Femur (tissue), 1 donor: ENCODE measurements at regions not wholly inside any gene's neighbourhood (a gene's known extent, or its start where the extent isn't known, plus 50 kb on each side); places are given as distances from the start of the nearest gene placed in this dataset.

Source experiments
- DNase-seq: peaks from one replicate; pipeline ENCODE4 v3.0.0-alpha.2; 2017

DNA sequence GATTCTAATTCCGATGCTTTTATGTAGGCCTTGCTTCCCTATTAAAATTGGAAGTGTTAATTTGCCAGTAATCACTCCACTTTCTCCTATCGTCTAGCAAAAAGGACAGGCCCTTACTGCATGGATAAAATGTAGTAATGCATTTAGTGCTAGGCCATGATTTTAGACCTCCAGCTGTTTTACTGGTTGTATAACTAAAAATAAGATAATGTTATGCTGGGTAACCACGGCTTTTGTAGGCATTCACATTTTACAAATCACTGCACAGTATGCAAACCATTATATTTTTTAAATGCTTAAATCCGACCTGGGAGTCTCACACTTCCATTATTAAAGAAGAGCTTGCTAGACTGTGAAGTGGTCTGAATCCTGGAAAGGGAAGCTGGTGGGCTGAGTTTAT lies 179.5 kb downstream of the TFAP2A start:
- no peak for DNase-seq

DNA sequence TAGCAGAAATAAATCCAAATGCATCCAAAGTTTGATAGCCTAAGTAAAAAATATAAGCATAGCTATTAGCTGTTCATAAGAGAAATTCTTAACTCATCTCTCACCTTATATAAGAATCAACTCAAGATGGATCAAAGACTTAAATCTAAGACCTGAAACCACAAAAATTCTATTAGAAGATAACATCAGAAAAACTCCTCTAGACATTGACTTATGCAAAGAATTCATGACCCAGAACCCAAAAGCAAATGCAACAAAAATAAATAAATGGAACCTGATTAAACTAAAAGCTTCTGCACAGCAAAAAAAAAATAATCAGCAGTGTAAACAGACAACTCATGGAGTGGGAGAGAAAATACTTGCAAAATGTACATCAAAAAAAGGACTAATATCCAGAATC lies 184.3 kb downstream of the TFAP2A start:
- no peak for DNase-seq

DNA sequence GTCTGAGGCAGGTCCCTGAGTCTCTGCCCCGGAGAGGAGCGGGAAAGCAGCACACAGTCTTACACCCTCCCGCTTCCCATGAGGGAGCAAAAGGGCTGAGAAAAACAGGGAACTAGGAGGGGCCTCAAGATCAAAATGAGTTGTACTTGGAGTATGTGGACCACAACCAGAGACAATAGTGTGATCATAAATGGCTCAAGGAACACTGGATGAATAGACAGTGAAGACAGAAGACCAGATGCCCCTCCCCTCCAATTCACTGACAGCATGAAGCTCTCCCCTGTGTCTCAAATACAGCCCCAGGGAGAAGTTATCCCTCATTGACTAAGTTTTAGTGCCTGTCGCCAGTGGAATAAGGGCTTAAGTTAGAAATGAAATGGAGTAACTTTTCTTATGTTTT lies 191.0 kb downstream of the TFAP2A start:
- DNase-seq = no peak

DNA sequence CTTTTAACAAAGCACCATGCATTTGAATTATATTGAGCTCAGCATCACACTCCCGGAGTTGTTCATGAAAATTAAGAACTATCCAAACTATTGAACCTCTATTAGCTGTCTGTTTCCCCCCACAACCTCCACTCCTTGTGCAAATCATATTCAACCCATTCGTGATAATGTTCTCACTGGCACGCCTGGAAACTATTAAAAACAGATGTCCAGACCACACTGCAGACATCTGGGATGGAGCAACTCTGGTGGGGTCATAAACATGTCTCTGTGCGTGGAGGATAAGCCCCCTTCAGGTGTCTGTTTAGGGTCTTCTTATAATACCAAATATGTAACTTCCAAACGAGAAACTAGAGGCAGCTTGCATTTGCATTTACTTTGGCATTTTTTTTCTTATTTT lies 193.7 kb downstream of the TFAP2A start:
- no peak for DNase-seq

DNA sequence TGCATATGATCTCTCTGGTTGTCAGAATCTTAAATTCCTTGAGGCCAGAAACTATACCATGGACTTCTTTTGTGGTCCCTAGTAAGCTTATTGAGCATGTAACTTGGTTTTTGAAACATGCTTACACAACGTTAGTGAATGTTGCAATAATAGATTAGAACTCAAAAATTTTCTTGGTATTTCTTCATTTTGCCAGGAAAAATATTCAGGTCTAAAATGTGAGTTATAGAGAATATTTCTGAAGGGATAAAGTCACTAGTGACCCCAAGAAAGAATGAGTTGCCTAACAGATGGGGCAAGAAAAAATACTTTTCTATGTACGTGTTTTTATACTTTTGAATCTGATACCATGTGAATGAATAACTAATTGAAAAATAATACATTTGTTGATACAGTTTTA lies 195.4 kb downstream of the TFAP2A start:
- DNase-seq = no peak

DNA sequence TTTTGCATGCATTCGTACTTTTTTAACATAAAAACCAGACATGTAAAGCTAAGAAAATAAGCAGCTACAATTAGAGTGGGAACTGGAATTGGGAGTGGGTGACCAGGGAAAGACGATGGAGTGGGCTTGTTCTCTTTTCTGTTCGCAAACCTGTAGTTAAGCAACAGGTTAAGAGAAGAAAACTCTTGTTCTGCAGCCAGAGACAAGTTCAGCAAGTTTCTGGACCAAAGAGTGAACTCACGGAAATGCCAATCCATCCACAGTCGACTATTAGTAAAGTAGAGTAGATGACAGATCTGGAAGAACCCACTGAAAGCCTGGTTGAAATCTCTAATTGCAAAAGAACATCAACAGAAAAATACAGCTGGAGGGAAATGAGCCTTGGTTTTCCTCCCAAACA lies 197.8 kb downstream of the TFAP2A start:
- no peak for DNase-seq

DNA sequence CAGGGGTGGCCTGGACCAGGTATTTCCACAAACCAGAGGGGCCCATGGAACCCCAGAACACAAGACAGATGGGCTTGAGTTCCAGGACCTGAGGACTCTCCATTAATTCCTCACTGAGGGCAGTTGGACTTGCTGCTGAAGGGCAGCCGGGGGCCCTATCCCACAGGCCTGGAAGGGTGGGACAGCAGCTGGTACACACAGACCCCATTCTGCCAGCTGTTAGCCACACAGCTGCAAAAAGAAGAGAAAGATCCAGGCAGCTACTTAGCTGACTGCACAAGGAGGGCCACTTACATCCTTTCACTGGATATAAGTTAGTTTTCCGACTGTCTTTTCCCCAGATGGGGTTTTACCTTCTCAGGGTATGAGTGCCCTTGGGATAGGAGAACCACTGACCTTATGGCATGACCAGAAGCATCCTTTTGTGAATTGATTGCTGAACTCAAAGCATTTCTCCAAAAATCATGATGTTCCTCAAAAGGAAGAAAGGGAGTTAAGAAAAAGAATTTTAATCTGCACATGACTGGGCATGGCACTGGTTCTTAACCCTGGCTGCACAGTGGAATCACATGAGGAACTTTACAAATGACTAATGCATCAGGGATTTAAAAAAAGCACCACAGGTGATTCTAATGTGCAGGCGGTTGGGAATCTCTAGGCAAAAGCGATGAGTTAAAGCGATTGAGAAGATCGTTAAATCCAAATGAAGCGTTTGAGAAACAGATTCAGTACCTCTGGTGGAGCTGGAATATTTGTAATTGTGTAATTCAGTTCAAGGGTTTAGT lies 199.4 kb downstream of the TFAP2A start:
- no peak for DNase-seq

DNA sequence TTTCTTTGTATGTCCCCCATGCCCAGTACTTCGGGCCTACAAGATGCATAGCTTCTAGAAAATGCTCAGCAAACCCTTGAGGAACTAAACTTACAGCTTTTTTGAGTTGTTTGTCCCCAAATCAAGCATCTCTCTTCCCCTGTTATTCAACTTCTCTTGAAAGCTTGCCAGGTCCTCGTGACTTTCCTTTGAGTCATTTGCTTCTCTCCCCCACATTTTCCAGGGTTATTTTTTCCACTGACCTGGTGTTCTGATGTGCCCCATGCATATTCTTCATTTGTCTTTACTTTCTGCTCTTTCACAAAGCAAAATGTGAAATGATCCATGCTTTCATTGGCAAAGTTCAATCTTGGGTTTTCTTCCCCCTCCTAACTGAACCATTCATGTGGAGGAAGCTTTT lies 204.8 kb downstream of the TFAP2A start:
- no peak for DNase-seq

DNA sequence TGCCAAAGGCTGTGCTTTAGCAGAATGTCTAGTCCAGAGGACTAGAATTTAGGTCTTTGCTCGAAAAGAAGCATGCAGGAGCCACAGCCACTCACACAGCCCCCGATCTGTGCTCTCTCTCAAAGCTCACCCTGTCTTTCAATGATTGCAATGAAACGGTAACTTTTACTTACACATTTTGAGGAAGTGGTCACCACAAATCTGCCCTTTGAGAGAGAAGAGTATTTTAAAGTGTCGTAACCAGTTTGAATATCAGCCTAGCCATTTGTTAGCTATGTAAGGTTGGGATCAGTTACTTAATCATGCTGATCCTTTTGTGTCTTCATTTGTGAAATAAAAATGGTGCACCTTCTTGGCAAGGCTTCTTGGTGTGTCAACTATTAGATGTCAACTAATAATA lies 209.0 kb downstream of the TFAP2A start:
- no peak for DNase-seq

DNA sequence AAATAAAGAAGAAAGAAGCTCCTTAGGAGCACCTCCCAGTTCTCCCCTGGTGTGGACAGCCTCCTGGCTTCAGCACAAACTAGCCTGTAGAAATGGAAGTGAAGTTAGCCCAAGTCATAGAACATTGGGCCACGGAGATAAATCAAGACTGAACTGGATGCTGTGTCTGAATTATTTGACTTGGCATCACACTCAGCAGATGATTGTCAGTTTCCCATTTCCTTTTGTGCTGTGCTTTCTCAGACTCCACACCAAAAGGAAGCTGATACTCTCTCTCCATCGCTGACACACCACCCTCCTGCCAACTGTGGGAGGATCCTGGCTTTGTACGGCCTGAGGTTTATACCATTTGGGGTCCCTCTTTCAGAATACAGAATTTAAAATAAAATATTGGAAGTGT lies 209.8 kb downstream of the TFAP2A start:
- peak; percentile 29 for DNase-seq

DNA sequence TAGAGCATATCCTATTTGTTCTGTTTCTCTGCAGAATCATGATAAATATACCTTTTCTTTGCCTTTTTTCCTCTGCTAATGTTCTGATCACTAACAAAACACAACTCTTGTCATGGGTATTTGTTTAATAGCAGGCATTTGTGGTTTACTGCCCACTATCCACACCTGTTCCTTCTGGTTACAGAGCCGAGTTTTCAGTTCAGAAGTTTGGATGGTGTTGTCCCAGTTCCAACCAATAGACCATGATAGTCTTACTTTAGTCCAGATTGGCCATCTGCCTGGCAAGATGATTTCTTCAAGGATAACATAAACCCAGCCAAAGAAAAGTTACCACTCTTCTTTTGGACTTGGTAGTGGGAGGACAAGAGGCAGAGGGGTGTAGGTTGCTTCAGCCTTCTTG lies 211.2 kb downstream of the TFAP2A start:
- no peak for DNase-seq

DNA sequence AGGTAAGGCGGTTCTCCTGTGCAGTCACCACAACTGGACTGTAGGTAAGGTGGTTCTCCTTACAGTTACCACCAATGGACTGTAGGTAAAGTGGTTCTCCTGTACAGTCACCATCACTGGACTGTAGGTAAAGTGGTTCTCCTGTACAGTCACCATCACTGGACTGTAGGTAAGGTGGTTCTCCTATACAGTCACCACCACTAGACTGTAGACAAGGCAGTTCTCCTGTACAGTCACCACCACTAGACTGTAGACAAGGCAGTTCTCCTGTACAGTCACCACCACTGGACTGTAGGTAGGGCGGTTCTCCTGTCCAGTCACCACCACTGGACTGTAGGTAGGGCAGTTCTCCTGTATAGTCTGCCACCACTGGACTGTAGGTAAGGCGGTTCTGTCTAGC lies 212.3 kb downstream of the TFAP2A start:
- DNase-seq = no peak

DNA sequence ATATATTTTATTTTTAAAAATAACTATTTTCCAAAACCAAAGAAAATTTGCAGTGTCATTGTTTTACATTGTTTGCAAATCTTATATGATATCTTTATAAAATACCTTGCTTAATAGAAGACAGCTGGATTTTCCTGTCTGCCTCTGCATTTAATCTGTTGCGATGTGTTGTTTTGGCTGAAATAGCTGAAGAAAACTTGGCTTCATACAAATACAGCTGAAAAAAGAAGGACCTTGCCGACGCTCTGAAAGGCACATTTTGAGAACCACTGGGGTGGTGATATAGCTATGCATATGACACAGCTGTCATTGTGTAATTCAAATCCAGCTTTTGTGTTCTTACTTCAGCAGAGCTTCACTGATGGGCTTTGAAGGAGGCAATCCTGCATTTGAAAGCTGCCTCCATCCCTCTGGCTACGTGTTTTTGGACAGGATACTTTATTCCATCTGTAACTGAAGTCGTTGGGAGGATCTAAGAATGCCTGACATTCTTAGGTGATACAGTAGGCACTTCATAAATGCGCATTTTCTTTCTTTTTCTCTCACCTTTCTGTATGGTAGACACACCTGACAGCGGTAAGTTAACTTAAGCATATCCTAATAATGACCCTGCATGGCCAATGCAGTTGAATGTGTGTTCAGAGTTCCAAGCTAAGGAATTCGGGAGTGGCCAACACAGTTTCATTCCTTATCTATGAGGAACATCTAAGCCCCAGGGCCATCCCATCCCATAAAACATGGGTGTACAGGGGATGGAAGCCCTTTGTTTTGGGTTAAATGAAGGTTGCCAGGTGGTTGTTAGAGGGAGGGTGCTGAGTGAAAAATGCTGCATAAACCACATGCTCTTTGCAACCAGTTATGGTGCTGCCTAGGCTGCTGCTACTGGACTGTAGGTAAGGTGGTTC lies 213.0 kb downstream of the TFAP2A start:
- DNase-seq = no peak

DNA sequence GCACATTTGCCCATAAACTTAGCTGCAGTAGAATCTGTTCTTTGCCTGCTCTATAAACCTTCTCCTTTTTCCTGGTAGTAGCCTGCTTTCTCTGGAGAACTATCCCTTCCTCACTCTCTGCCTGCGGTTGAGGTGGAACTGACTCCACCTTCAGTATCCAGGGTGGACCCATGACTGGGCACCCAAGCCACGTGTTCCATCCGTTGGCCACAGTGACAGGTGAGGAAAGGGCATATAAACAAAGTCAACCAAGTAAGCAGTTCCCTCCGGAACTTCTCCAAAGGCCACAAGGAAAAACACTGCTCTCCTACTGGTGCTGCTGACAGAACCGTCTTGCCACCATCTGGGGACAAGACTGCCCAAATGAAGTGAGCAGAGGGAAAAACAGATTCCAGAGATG lies 218.8 kb downstream of the TFAP2A start:
- DNase-seq = no peak

DNA sequence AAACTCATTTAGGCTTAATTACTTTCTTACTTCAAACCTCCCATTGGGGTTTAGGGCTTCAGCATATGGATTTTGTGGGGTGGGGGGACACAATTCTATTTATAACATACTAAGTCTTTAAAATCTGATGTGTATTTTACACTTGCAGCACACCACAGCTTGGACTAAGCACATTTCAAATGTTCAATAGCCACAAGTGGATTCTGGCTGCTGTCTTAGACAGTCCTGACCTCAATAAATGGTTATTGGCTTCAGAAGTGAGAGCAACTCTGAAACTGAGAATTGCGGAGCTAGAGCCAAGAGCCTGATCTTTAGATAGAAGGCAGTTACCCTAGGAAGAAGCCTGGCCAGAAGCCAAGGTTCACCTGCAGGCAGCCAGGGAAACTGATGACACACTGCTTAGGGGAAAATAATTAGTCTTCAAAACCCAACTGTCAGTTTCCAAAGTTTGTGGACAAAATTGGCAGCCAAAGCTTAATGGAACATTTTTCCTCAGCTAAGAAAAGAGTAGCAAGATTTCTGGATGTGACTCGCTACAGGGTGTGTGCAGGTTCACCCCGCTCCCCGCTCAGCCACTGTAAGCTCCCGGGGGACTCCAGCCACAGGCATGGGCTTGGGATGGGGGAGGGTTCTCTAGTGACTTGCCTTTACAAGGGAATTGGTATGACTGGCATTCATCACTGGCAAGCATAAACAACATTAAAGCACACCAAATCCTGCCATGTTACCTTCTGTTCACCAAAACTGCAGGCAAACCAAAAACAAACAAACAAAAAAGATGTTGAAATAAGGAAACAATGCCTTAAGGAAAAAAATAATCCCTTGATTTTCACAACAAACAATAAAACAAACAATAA lies 219.8 kb downstream of the TFAP2A start:
- peak; percentile 27 for DNase-seq

DNA sequence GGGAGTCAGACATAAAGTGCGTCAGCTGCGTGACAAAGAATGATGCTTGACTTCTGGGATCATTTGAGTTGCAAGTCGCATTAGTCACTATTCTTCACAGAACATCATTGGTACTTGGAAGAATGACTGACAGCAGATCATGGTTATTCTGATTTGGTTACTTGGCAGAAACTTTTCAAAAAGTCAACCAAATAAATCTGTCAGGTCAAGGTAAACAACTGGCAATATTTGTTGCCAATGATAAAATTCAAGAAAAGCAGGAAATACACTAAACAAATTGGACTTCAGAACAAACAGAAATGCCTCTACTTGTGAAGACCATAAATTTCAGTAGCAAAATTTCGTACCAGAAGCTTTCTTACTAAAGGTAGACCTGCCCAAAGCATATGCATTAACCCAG lies 221.6 kb downstream of the TFAP2A start:
- DNase-seq = no peak

DNA sequence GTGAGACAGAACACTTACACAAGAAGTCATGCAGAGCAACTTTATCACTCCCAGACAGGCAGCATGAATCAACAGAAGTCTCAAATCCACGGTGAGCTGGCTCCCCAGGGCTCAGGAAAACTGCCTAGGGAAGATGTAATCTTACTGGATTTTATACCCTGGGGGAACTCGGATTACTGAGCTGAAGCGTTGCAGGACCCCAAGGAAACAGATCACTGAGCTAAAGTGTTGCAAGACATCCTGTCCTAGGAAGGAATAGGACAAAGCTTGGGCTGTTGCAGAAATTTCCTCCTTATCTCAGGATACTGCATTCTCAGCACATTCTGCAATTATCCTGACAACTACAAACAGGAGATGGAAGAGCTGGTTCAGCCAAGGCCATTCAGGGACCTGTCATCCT lies 224.8 kb downstream of the TFAP2A start:
- DNase-seq = no peak

DNA sequence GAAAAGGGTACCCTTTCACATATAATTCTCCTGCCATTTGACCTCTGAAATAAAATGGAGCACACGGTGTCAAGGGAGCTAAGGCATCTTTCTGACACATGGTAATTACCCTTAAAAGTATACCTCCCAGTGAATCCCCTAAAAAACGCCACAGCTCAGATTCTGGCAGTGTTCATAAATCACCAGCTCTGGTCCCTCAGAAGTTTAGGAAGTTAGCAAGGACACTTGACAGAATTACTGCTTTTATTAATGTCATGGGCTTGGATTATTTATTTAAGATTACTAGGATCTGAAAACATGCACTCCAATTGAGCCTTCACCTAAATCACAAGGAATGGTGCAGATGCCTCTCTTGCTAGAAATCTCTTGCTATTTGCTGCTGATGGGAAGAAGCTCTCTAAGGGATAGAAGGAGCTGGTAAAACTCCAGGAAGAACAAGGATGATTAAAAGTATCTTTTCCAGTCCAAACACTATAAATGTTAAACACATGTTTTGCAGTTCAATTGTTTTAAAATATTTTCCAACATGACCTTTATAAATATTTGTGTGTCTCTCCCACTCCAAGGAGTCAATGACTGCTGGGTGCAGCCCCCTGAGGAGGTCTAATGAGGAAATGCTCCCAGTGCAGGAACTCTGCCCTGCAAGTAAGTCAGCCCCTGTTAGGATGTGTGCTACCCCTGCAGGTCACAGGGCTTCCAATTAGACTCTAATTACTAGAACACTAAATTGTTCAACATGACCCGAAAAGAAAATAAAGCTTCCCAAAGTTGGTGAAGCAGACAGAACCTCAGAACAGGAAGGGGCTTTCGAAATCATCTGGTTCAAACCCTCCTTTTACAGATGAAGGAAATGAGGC lies 230.3 kb downstream of the TFAP2A start:
- DNase-seq = no peak

DNA sequence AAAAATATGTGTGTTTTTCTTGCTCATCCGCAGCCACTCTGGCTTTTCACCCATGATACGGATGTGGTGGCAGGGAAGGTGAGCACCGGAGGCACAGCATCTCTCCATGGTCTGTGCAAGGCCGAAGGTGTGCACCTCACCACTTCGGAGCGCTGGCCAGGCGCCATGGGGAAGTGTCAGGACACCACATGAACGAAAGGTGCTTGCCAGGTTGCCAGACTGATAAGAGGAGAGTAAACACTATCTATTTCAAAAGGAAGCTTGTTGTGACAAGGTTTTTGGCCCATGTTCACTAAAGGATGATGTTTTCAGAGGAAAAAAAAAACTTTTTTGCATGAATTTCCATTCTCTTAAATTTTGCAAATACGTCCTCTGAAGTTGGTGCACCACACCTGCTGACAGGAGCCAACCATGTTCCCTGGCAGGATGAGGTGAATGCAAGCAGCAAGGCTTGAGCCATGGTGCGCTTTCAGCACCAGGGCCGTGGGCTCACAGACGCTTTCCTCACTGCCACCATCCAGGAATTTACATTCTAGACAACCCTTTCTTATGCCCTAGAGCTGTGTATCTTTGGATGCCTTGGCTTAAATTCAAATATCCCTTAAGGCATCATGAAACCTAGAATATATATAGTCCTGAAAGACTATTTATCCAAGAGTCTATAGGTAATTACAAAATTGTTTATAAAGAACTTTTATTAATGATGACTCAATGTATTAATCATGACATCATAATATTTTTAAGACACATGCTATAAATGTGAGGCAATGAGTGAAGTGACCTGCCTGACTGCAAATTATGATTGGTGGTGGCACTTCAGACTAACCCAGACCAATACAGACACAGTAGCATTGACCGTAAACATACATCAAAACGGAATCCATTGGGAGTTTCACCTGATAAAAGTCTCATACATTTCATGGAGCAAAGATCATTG lies 234.5 kb downstream of the TFAP2A start:
- no peak for DNase-seq

DNA sequence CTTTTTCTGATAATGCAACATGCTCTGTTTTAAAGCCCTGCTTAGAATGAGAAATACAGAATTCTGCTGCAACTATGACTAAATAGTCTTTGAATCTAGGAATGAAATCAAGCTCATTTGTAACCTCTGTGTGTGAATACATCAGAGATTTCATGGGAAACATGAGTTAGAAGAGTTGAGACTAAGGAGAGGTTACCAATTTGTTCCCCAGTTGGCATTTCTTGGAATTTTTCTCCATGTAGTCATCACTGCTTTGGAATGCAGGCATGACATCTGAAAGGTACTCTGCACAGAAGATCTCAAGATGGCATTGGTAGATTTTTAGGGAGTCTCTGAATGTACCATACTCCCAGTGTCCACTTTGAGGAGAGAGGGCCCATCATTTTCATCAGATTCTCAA lies 237.2 kb downstream of the TFAP2A start:
- DNase-seq = no peak

DNA sequence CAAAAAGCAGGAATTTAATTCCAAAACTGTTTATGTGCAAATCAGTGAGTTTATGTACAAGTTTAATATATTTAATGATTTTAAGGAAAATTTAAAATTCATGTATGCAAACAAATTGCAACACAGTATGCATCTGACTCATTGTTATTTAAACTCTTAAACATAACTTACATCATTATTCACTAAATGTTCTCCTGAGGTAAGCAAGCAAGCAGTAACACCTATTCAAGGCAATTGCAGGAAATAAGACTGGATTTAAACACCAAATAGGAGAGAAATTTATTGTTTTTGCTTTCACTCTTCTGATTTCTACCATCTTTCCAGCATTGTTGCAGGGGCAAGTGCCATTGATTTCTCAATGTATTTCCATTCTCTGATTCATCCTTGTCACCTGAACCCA lies 239.5 kb downstream of the TFAP2A start:
- DNase-seq = no peak
